MCF 10A (cell line): ENCODE measurements at regions not wholly inside any gene's neighbourhood (a gene's known extent, or its start where the extent isn't known, plus 50 kb on each side); places are given as distances from the start of the nearest gene placed in this dataset.

Experiments used
- BruUV-seq: library from RNA; stranded (reverse); fragments of 400-500 nt; replicated peaks from 2 replicates; lab custom pipeline; 2021; lab: Mats Ljungman, UMichigan
- CTCF ChIA-PET: fragments of 300-600 bp; sonication (Branson Sonifier 250); formaldehyde crosslinking; extraction: SDS; loops from one replicate; lab custom pipeline; 2021; ENCODE audit warnings: antibody characterized with exemption, inconsistent platforms; lab: Yijun Ruan, JAX
- POLR2A ChIA-PET: fragments of 300-600, 350-650 bp; sonication (Branson Sonifier 250); formaldehyde crosslinking; extraction: SDS; loops from one replicate; lab custom pipeline; 2020; ENCODE audit warnings: antibody characterized with exemption, inconsistent platforms; lab: Yijun Ruan, JAX
- DNase-seq: peaks from one replicate; pipeline ENCODE4 v3.0.0-alpha.2; 2018; ENCODE audit not compliant: unreplicated experiment
- H3K27ac Mint-ChIP-seq: one replicate; pipeline ENCODE4 v1.8.0; 2022; ENCODE audit warnings: mild to moderate bottlenecking, low read depth, mixed read lengths; ENCODE audit not compliant: unreplicated experiment
- H3K27me3 Mint-ChIP-seq: one replicate; pipeline ENCODE4 v1.8.0; 2022; ENCODE audit warnings: mixed read lengths; ENCODE audit not compliant: insufficient read depth, unreplicated experiment
- H3K36me3 Mint-ChIP-seq: one replicate; pipeline ENCODE4 v1.8.0; 2022; ENCODE audit warnings: mild to moderate bottlenecking, moderate library complexity, mixed read lengths; ENCODE audit not compliant: insufficient read depth, unreplicated experiment
- H3K4me1 Mint-ChIP-seq: one replicate; pipeline ENCODE4 v1.8.0; 2022; ENCODE audit warnings: mixed read lengths; ENCODE audit not compliant: insufficient read depth, unreplicated experiment
- H3K4me3 Mint-ChIP-seq: one replicate; pipeline ENCODE4 v1.8.0; 2022; ENCODE audit warnings: mild to moderate bottlenecking, moderate library complexity, mixed read lengths; ENCODE audit not compliant: unreplicated experiment
- H3K9me3 Mint-ChIP-seq: one replicate; pipeline ENCODE4 v1.8.0; 2022; ENCODE audit warnings: mixed read lengths; ENCODE audit not compliant: unreplicated experiment
- intact Hi-C: fragments of 100-400 bp; cut with micrococcal nuclease; formaldehyde crosslinking; loops from 2 replicates; pipeline ENCODE4 v1.14.1; 2022
- TF ChIP-seq, protein P1 (sequence below): fragments of 200-600 bp; IDR thresholded peaks from one replicate; pipeline ENCODE4 v1.8.0; 2022; ENCODE audit warnings: antibody characterized with exemption, mild to moderate bottlenecking; ENCODE audit not compliant: unreplicated experiment

DNA sequence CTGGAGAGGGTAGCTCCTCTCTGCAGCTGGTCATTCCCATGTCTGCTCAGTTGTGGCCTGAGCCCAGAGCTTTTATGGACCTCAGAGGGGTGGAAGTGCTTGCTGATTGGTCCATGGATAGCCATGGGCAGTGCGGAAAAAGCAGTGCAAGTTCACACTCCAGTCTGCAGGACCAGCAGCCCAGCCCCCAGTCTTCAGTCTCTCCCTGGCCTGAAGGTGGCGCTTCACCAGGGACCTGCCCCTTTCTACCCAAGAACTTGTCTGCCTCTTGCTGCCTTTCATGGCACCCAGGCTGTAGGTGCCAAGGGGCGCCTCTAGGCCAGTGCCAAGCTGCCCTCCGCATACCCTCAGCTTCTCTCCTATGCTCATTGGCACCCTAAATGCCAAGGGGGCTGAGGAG is 91.0 kb downstream of the TBXT start:
- ChIA-PET CTCF (interaction anchor here (0.6 to 0.7 kb wide), 3 partner anchors 31 to 277 kb away, joined by 3 to 4 read pairs (median 4); no protein-coding TSS in a partner anchor), POLR2A (no interaction called here)
- no peaks in the 10 kb centered on the region for H3K27me3 Mint-ChIP-seq
- BruUV-seq, result no TSS peak
- H3K4me3 Mint-ChIP-seq, result no peak overlapping the region
- TF ChIP-seq, protein P1, sequence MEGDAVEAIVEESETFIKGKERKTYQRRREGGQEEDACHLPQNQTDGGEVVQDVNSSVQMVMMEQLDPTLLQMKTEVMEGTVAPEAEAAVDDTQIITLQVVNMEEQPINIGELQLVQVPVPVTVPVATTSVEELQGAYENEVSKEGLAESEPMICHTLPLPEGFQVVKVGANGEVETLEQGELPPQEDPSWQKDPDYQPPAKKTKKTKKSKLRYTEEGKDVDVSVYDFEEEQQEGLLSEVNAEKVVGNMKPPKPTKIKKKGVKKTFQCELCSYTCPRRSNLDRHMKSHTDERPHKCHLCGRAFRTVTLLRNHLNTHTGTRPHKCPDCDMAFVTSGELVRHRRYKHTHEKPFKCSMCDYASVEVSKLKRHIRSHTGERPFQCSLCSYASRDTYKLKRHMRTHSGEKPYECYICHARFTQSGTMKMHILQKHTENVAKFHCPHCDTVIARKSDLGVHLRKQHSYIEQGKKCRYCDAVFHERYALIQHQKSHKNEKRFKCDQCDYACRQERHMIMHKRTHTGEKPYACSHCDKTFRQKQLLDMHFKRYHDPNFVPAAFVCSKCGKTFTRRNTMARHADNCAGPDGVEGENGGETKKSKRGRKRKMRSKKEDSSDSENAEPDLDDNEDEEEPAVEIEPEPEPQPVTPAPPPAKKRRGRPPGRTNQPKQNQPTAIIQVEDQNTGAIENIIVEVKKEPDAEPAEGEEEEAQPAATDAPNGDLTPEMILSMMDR, result no peak
- peaks cover 15% of the 10 kb centered on the region for H3K4me1 Mint-ChIP-seq
- no peak overlapping the region for H3K27ac Mint-ChIP-seq
- H3K36me3 Mint-ChIP-seq, result no peaks in the 10 kb centered on the region
- intact Hi-C loops, result no loop called here
- DNase-seq, result no peak
- H3K9me3 Mint-ChIP-seq, result no peaks in the 10 kb centered on the region

DNA sequence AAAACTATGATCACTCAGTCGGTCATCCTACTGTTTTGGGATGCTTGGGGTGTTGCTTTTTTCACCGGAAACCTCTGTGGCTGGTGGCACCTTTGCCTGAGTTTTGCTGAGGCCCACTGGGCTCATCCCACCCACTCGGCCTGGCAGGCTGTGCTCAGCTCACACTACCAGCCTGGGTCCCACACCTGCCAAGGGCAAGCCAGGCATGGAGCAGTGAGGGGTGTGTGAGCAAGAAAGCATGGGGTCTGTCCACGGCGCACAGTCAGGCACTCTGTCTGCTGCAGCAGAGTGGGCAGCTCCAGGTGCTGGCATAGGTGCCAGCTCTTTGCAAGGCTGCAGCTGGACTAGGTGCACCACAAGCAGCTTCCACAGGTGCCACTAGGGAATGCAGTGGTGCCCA is 91.7 kb downstream of the TBXT start:
- no peaks in the 10 kb centered on the region for H3K9me3 Mint-ChIP-seq
- peaks cover 15% of the 10 kb centered on the region for H3K4me1 Mint-ChIP-seq
- BruUV-seq, result no TSS peak
- CTCF ChIA-PET, result interaction anchor here (0.6 kb wide), 2 partner anchors 30 to 69 kb away, joined by 3 read pairs; no protein-coding TSS in a partner anchor
- POLR2A ChIA-PET, result interaction anchor here (0.7 kb wide), 1 partner anchor 8 kb away, joined by 3 read pairs; no protein-coding TSS in a partner anchor
- TF ChIP-seq, protein P1, result no peak
- no peak for DNase-seq
- no peaks in the 10 kb centered on the region for H3K27me3 Mint-ChIP-seq
- no peaks in the 10 kb centered on the region for H3K36me3 Mint-ChIP-seq
- H3K4me3 Mint-ChIP-seq, result no peak overlapping the region
- no peak overlapping the region for H3K27ac Mint-ChIP-seq
- intact Hi-C loops, result no loop called here

GRCh38 chr6:166075186-166075585 is 92.5 kb downstream of the TBXT start:
- H3K27me3 Mint-ChIP-seq, result no peaks in the 10 kb centered on the region
- TF ChIP-seq, protein P1, result no peak
- BruUV-seq, result no TSS peak
- no peaks in the 10 kb centered on the region for H3K36me3 Mint-ChIP-seq
- DNase-seq, result peak; percentile 55
- intact Hi-C loops, result no loop called here
- CTCF ChIA-PET, result interaction anchor here (0.6 to 0.9 kb wide), 2 partner anchors 32 to 70 kb away, joined by 3 to 4 read pairs; no protein-coding TSS in a partner anchor
- H3K4me3 Mint-ChIP-seq, result no peak overlapping the region
- H3K4me1 Mint-ChIP-seq, result peaks cover 15% of the 10 kb centered on the region
- POLR2A ChIA-PET, result no interaction called here
- H3K9me3 Mint-ChIP-seq, result no peaks in the 10 kb centered on the region
- H3K27ac Mint-ChIP-seq, result no peak overlapping the region

DNA sequence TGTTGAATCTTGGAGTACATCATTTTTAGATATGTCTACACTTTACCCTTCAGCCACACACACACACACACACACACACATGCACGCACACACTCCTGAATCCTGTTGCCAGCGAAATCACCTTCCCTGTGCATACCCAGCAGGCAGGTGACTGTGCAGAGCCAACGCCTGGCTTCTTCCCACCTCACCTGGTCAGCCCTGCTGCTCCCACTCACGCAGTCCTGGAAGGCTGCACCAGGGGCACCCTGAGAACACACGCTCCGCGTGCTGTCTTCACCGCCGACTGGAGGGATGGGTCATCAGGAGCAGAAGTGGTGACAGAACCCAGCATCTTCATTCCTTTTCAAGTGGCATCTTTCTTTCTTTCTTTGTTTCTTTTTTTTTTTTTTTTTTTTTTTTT is 94.6 kb downstream of the TBXT start:
- intact Hi-C loops, result no loop called here
- Mint-ChIP-seq H3K4me3 (no peak overlapping the region), H3K27ac (no peak overlapping the region), H3K4me1 (peaks cover 8% of the 10 kb centered on the region), H3K36me3 (no peaks in the 10 kb centered on the region), H3K9me3 (no peaks in the 10 kb centered on the region), H3K27me3 (no peaks in the 10 kb centered on the region)
- ChIA-PET POLR2A (no interaction called here), CTCF (no interaction called here)
- TF ChIP-seq, protein P1, result no peak
- no peak for DNase-seq
- no TSS peak for BruUV-seq
